ENCODE measurements at regions not wholly inside any gene's neighbourhood (a gene's known extent, or its start where the extent isn't known, plus 50 kb on each side); places are given as distances from the start of the nearest gene placed in this dataset.
"Not testable (repeated sequence)": the region's sequence is repeated elsewhere in the genome, so short reads cannot be mapped to it uniquely, and the experiment has no call there.

DNA sequence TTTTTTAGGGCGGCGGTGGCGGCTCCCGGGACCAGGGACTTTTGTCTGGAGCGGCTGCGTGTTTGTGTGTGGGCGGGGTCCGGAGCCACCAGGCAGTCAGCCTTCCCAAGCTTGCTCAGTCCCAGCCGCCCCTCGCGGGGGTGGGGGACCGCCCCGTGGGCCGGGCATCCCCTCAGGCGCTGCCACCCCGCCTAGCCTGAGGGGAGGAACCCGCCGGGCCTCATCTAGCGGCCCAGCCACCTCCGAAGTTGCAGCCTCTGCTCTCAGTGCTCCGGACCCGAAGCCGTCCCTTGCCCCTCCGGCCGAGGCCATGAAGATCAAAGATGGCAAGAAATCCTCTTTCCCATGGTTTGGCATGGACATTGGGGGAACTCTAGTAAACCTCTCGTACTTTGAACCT lies 235.2 kb downstream of the OR4C45 start:
- 81 to 85% methylated on average over 20 to 26 of the region's 26 CpGs for WGBS, 2 donors
- intact Hi-C loops (cut with DNase I; ENCODE audit: low total_unique reads): no loop called here
- H3K4me3 ChIP-seq (ENCODE audit: low read depth, poor library complexity, severe bottlenecking): no peak overlapping the region
- no peak for DNase-seq (ENCODE audit: low spot score in 2 of 2)
- TF ChIP-seq, protein P1, sequence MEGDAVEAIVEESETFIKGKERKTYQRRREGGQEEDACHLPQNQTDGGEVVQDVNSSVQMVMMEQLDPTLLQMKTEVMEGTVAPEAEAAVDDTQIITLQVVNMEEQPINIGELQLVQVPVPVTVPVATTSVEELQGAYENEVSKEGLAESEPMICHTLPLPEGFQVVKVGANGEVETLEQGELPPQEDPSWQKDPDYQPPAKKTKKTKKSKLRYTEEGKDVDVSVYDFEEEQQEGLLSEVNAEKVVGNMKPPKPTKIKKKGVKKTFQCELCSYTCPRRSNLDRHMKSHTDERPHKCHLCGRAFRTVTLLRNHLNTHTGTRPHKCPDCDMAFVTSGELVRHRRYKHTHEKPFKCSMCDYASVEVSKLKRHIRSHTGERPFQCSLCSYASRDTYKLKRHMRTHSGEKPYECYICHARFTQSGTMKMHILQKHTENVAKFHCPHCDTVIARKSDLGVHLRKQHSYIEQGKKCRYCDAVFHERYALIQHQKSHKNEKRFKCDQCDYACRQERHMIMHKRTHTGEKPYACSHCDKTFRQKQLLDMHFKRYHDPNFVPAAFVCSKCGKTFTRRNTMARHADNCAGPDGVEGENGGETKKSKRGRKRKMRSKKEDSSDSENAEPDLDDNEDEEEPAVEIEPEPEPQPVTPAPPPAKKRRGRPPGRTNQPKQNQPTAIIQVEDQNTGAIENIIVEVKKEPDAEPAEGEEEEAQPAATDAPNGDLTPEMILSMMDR (IDR thresholded peaks at IDR 0.05): no peak
- no peak for TF ChIP-seq POLR2A (IDR thresholded peaks at IDR 0.05)

DNA sequence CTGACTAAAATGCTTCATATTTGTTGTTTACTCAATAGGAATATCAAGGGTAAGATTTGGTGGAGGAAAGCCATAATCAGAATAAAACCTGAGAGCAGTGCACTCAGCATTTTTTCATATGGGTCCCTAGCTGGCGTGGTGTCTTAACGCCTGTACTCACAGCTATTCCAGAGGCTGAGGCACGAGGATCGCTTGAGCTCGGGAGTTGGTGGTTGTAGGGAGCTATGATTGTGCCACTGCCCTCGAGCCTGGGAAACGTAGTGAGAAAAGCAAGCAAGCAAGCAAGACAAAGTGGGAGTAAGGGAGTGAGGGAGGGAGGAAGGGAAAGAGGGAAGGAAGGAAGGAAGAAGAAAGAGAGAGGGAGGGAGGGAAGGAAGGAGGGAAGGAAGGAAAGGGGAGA lies 242.5 kb downstream of the OR4C45 start:
- TF ChIP-seq POLR2A (IDR thresholded peaks at IDR 0.05): no peak
- TF ChIP-seq, protein P1 (IDR thresholded peaks at IDR 0.05): no peak
- DNase-seq (ENCODE audit: low spot score in 2 of 2): no peak
- WGBS, 2 donors: 75 to 76% methylated on average over 7 of the region's 7 CpGs
- intact Hi-C loops (cut with DNase I; ENCODE audit: low total_unique reads): no loop called here
- H3K4me3 ChIP-seq (ENCODE audit: low read depth, poor library complexity, severe bottlenecking): no peak overlapping the region

DNA sequence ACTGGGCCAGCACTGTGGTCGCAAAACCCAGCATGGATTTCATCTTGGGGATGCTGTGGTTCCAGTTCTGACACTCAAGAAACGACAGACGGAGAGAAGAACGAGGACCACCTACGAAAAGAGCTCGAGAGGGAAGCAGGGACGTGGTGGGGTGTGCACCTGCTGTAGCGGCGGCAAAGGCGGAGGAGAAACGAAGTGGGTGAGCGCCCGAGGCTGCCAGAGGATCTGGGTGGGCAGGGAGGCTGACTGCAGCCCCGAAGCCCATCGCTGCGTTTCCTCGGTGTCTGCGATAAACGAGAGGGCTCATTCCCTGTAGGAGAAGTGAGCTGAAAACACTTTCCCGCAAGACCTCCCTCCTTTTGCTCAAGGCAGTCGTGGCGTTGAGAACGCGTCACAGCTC lies 246.1 kb downstream of the OR4C45 start:
- intact Hi-C loops (cut with DNase I; ENCODE audit: low total_unique reads): no loop called here
- WGBS, 2 donors: 86 to 87% methylated on average over 24 of the region's 24 CpGs
- DNase-seq (ENCODE audit: low spot score in 2 of 2): no peak
- H3K4me3 ChIP-seq (ENCODE audit: low read depth, poor library complexity, severe bottlenecking): no peak overlapping the region
- TF ChIP-seq, protein P1 (IDR thresholded peaks at IDR 0.05): no peak
- TF ChIP-seq POLR2A (IDR thresholded peaks at IDR 0.05): no peak

DNA sequence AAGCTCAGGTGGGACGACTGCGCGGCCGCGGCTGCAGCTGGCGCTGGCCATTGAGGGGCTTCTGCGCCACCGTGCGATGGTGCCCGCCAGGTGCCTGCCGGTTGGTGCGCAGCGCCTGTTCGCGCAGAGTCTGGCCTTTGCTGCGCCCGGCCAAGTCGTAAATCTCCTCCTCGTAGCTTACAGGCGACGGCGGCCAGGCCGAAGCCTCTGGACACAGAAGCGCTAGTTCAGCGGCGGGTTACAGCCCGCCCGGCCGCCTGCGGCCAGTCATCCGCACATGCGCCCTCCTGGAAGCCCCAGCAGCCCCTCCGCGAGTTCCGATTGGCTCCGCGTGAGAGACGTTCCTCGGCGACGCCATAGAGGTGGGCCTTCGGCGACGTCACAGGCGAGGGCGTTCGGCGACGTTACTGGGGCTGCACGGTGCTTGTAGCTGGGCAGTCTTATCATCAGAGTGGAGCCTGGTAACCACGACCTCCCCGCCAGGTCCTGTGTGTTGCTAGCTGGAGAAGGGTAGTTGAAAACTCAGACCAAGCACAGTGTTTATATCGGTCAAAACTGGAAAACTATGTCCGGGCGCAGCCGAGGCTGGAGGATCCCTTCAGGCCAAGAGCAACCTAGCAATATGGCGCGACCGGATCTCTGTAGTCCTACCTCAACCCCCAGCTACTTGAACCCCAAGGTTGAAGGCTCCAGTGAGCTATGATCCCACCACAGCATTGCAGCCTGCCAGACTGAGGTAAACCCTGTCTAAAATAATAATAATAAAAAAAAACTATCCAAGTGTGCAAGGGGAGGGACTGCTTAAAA lies 265.7 kb downstream of the OR4C45 start:
- intact Hi-C loops (cut with DNase I; ENCODE audit: low total_unique reads): no loop called here
- no peak for DNase-seq (ENCODE audit: low spot score in 2 of 2)
- WGBS, 2 donors: 69 to 77% methylated on average over 9 to 59 of the region's 59 CpGs
- TF ChIP-seq, protein P1 (IDR thresholded peaks at IDR 0.05): no peak
- TF ChIP-seq POLR2A (IDR thresholded peaks at IDR 0.05): no peak
- H3K4me3 ChIP-seq (ENCODE audit: low read depth, poor library complexity, severe bottlenecking): no peak overlapping the region

DNA sequence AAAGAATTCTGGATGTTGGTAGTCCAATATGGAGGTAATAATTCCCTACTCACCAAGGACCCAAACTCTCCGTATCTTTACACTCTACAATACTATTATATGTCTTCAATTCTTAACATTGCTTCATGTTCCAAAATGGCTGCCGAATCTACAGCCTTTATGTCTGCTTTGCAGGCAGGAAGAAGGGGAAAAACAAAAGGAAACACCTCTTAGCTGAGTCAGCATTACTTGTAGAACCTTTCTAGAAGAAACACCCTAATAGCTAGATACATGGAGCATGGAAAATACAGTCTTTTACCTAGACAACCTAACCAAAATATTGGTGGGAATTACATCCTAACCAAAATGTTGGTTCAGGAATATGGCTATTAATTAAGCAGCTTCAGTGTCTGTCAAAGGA lies 298.0 kb downstream of the OR4C45 start:
- 64 to 69% methylated on average over 2 of the region's 2 CpGs for WGBS, 2 donors
- H3K4me3 ChIP-seq (ENCODE audit: low read depth, poor library complexity, severe bottlenecking); intact Hi-C loops (cut with DNase I; ENCODE audit: low total_unique reads); DNase-seq (ENCODE audit: low spot score in 2 of 2): not testable (repeated sequence)

DNA sequence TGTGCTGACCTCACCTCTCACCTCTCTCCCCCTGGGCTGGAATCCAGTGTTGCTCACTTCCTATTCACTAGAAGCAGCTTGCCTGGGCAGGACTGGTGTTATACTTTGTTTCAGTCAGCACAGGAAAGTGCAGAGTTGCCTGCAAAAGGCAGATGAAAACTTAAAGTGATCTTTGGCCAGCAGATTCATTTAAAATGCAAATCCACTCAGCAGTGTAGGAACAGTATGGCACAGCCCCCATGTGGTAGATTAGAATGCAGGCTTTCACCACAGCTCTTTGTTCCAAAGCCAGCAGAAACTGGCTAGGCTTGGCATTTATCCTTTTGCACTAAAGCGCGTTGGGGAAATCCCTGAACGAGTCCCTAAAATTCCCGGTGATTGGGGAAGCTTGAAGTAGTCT lies 301.2 kb downstream of the OR4C45 start:
- 61 to 63% methylated on average over 4 of the region's 4 CpGs for WGBS, 2 donors
- TF ChIP-seq POLR2A (IDR thresholded peaks at IDR 0.05): no peak
- TF ChIP-seq, protein P1 (IDR thresholded peaks at IDR 0.05): no peak
- no peak for DNase-seq (ENCODE audit: low spot score in 2 of 2)
- H3K4me3 ChIP-seq (ENCODE audit: low read depth, poor library complexity, severe bottlenecking): no peak overlapping the region
- intact Hi-C loops (cut with DNase I; ENCODE audit: low total_unique reads): no loop called here

DNA sequence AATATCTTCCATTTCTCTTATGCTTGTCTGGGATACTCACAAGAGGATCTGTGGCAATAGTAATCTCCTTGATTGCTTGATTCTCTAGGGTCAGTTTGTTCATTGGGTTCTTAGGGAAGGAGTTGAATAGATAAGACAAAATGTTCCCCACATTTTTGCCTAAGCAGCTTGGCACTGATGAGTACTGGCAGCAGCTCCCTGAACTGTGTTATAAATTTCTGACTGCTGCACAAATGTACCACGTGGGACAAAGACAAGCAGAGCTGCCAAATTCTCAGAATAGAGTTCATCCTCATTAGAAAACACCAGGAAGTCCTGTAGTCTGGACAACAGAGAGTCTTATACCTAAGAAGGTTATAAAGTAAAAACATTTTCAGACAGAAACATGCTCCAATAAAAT lies 304.8 kb downstream of the OR4C45 start:
- intact Hi-C loops (cut with DNase I; ENCODE audit: low total_unique reads); H3K4me3 ChIP-seq (ENCODE audit: low read depth, poor library complexity, severe bottlenecking); DNase-seq (ENCODE audit: low spot score in 2 of 2): not testable (repeated sequence)
- WGBS, 2 donors: 0 to 7% methylated on average over 1 of the region's 1 CpG

DNA sequence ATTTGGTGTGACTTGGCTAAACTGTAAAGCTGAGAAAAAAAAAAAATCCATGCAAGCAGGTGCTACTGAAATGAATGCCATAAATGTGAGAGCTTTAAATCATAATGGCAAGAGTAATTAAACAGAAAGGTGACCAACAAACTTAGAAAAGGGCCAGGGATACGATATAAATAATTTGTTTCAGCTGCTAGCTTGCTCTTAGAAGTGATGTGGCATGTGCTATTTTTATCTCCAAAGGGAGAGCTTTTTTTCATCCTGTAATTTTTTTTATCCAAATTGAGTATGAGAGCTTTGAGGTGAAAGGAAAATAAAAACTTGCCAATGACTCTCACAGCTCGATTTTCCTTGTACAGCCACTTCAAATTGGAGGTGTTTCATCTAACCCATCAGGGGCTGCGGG lies 315.3 kb downstream of the OR4C45 start:
- no CpG with 5 or more reads among the region's 3 CpGs for WGBS, 2 donors
- DNase-seq (ENCODE audit: low spot score in 2 of 2); intact Hi-C loops (cut with DNase I; ENCODE audit: low total_unique reads); H3K4me3 ChIP-seq (ENCODE audit: low read depth, poor library complexity, severe bottlenecking): not testable (repeated sequence)

Measured in lower leg skin (tissue), 4 donors.